ENCODE measurements at regions not wholly inside any gene's neighbourhood (a gene's known extent, or its start where the extent isn't known, plus 50 kb on each side); places are given as distances from the start of the nearest gene placed in this dataset.

DNA sequence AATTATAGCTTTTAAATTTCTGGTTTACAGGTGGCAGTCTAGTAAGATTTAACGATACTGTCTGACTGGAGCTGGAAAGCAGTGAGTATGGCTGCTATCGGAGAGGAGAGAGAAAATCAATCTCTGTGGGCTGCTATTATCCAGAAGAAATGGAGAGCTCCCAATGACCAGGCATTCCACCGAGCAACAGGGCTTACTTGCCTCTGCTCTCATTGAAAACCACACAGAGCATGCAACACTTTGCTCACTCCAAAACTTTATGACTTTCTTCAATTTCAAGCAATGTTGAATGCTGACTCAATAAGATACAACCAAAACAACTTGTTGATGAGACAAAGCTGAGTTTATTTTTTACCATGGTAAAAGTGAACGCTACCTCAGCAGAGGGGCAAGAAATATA lies 337.0 kb upstream of the NCAM2 start:
- TF ChIP-seq, protein P1, sequence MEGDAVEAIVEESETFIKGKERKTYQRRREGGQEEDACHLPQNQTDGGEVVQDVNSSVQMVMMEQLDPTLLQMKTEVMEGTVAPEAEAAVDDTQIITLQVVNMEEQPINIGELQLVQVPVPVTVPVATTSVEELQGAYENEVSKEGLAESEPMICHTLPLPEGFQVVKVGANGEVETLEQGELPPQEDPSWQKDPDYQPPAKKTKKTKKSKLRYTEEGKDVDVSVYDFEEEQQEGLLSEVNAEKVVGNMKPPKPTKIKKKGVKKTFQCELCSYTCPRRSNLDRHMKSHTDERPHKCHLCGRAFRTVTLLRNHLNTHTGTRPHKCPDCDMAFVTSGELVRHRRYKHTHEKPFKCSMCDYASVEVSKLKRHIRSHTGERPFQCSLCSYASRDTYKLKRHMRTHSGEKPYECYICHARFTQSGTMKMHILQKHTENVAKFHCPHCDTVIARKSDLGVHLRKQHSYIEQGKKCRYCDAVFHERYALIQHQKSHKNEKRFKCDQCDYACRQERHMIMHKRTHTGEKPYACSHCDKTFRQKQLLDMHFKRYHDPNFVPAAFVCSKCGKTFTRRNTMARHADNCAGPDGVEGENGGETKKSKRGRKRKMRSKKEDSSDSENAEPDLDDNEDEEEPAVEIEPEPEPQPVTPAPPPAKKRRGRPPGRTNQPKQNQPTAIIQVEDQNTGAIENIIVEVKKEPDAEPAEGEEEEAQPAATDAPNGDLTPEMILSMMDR (IDR thresholded peaks at IDR 0.05; ENCODE audit: unreplicated experiment) = no peak
- Mint-ChIP-seq H3K4me3 (no peak overlapping the region), H3K36me3 (no peaks in the 10 kb centered on the region), H3K27me3 (ENCODE audit: low read depth) (no peaks in the 10 kb centered on the region), H3K27ac (no peak overlapping the region), H3K4me1 (no peaks in the 10 kb centered on the region), H3K9me3 (peaks cover 12% of the 10 kb centered on the region)
- DNase-seq (ENCODE audit: low spot score in 2 of 2, unreplicated experiment in 2 of 2) = no peak

DNA sequence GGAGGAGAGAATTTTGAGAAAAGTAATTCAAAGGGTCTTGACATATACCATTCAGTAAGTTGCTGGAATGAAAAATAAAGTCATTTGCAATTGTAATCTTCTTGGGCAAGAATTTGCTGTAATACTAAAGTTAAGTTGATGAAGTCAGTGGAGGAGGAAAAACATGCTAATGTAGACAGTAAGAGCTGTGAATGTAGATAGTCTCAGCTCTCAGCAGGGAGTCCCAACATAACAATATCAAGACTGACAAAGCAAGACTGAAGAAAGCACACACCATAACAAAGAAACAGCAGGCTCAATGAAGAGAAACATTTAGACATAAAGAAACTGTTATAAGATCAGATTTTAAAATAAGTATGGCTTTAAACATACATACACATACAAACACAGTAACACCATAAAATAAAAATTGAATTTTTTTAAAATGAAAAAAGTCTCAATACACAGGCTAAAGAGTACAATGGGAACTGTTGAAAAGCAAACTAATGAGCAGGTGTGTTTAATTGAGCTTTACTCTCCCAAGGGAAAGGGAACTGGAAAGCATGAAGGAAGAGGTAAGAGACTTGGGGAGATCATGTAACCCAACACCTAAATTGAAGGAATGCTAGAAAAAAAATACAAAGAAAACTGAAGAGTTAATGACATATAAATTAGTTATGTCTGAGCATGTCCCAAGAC lies 336.3 kb upstream of the NCAM2 start:
- Mint-ChIP-seq H3K27me3 (ENCODE audit: low read depth) (no peaks in the 10 kb centered on the region), H3K4me3 (no peak overlapping the region), H3K27ac (no peak overlapping the region), H3K36me3 (no peaks in the 10 kb centered on the region), H3K9me3 (peaks cover 14% of the 10 kb centered on the region), H3K4me1 (no peaks in the 10 kb centered on the region)
- TF ChIP-seq, protein P1 (IDR thresholded peaks at IDR 0.05; ENCODE audit: unreplicated experiment) = no peak
- no peak for DNase-seq (ENCODE audit: low spot score in 2 of 2, unreplicated experiment in 2 of 2)

DNA sequence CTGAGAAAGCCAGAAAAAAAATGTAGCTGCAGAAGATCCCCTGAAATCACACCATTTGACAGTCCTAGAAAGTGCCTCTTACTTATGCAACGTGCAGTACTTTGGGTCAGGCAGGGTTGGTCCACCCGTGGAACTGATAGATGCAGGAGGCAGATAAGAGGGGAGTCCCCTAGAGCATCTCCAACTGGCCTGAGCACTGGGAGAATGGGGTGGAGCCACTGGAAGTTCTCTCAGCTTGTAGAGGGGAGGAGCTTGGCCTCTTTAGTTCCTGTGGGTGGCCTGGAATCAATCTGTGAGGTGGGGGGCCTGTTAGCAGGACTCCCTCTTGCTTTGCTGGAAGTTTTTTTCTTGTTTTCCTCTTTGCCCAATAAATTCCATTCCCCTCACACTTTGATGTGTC lies 335.7 kb upstream of the NCAM2 start:
- Mint-ChIP-seq H3K9me3 (peaks cover 14% of the 10 kb centered on the region), H3K4me3 (no peak overlapping the region)

DNA sequence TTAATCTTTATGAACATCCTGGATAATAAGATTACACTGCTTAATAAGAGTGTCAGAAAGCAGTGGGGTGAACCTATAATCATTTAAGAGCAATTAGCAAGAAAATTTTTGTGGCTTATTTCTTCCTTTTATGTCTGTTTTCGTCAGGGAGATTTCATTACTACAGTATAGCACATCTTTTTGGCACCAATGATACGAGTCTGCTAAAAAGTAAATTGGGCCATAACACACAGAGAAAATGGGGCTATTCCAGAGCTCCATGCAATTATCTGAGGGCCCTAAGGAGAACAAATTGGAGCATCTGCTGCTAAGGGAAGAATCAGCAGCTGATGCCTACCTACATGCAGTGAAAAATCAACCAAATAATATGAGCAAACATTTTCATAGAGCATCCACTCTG lies 330.3 kb upstream of the NCAM2 start:
- DNase-seq (ENCODE audit: low spot score in 2 of 2, unreplicated experiment in 2 of 2) = no peak
- Mint-ChIP-seq H3K9me3 (peaks cover 31% of the 10 kb centered on the region), H3K27ac (no peak overlapping the region), H3K27me3 (ENCODE audit: low read depth) (no peaks in the 10 kb centered on the region), H3K4me1 (no peaks in the 10 kb centered on the region), H3K4me3 (no peak overlapping the region), H3K36me3 (no peaks in the 10 kb centered on the region)
- TF ChIP-seq, protein P1 (IDR thresholded peaks at IDR 0.05; ENCODE audit: unreplicated experiment) = no peak

More for the DNA sequence above, 335.7 kb upstream of the NCAM2 start:
- TF ChIP-seq, protein P1 (IDR thresholded peaks at IDR 0.05; ENCODE audit: unreplicated experiment) = no peak
- no peaks in the 10 kb centered on the region for H3K4me1 Mint-ChIP-seq
- H3K36me3 Mint-ChIP-seq = no peaks in the 10 kb centered on the region
- H3K27me3 Mint-ChIP-seq (ENCODE audit: low read depth) = no peaks in the 10 kb centered on the region
- DNase-seq (ENCODE audit: low spot score in 2 of 2, unreplicated experiment in 2 of 2) = no peak
- H3K27ac Mint-ChIP-seq = no peak overlapping the region

DNA sequence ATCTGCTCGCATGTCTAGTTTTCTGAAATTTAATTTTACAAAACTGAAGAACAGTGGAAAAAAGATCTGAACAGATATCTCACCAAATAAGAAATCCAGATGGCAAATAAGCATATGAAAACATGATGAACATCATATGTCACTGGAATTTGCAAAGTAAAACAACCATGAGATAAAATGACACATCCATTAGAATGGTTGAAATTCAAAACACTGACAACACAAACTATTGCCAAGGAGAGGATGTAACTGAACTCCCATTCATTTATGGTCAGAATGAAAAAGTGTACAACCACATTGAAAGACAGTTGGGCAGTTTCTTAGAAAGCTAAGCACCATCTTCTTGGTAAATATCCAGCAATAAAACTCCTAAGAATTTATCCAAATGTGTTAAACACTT lies 312.7 kb upstream of the NCAM2 start:
- Mint-ChIP-seq H3K9me3 (peaks cover 11% of the 10 kb centered on the region), H3K27me3 (ENCODE audit: low read depth) (no peaks in the 10 kb centered on the region), H3K4me3 (no peak overlapping the region), H3K36me3 (no peaks in the 10 kb centered on the region), H3K27ac (no peak overlapping the region), H3K4me1 (no peaks in the 10 kb centered on the region)
- DNase-seq (ENCODE audit: low spot score in 2 of 2, unreplicated experiment in 2 of 2) = no peak
- TF ChIP-seq, protein P1 (IDR thresholded peaks at IDR 0.05; ENCODE audit: unreplicated experiment) = no peak

DNA sequence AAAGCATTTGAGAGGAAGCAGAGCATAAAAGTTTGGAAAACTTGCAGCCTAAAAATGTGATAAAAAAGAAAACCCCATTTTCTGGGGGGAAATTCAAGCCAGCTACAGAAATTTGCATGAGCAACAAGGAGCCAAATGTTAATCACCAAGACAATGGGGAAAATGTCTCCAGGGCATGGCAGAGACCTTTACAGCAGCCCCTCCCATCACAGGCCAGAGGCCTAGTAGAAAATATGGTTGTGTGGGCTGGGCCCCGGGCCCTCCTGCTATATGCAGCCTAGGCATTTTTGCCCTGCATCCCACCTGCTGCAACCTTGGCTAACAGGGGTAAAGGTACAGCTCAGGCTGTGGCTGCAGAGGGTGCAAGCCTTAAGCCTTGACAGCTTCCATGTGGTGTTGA lies 299.6 kb upstream of the NCAM2 start:
- no peak overlapping the region for H3K4me3 Mint-ChIP-seq
- no peaks in the 10 kb centered on the region for H3K9me3 Mint-ChIP-seq
- H3K36me3 Mint-ChIP-seq = no peaks in the 10 kb centered on the region
- DNase-seq (ENCODE audit: low spot score in 2 of 2, unreplicated experiment in 2 of 2) = no peak
- no peaks in the 10 kb centered on the region for H3K27me3 Mint-ChIP-seq (ENCODE audit: low read depth)
- TF ChIP-seq, protein P1 (IDR thresholded peaks at IDR 0.05; ENCODE audit: unreplicated experiment) = no peak
- H3K27ac Mint-ChIP-seq = no peak overlapping the region
- H3K4me1 Mint-ChIP-seq = peaks cover 10% of the 10 kb centered on the region

Measured in mesothelial cell of epicardium (in vitro differentiated cells).